Brain microvascular endothelial cell (primary cell): ENCODE measurements at regions not wholly inside any gene's neighbourhood (a gene's known extent, or its start where the extent isn't known, plus 50 kb on each side); places are given as distances from the start of the nearest gene placed in this dataset.

Experiments
- DNase-seq: peaks from one replicate; pipeline ENCODE4 v3.0.0-alpha.2; 2020
- H3K27ac ChIP-seq: fragments of 250-450 bp; sonication (Bioruptor Pico); 2 replicates; pipeline ENCODE4 v1.5.1; 2020; ENCODE audit warnings: mild to moderate bottlenecking, moderate library complexity
- H3K27me3 ChIP-seq: fragments of 250-450 bp; sonication (Bioruptor Pico); replicated peaks from 2 replicates; pipeline ENCODE4 v1.5.1; 2020; ENCODE audit warnings: mild to moderate bottlenecking
- H3K36me3 ChIP-seq: fragments of 250-450 bp; sonication (Bioruptor Pico); replicated peaks from 2 replicates; pipeline ENCODE4 v1.5.1; 2020; ENCODE audit warnings: mild to moderate bottlenecking
- H3K4me3 ChIP-seq: 2 replicates; pipeline ENCODE4 v1.5.1; 2011; ENCODE audit warnings: low read depth, mild to moderate bottlenecking, control low read depth, low read length, moderate library complexity
- CTCF ChIP-seq: IDR thresholded peaks from 2 replicates; pipeline ENCODE4 v1.5.1; 2011; ENCODE audit warnings: low read depth, mild to moderate bottlenecking, moderate library complexity, low read length, control low read depth, inconsistent platforms; ENCODE audit errors: missing control alignments
- in situ Hi-C: cut with HindIII; loops from 2 replicates; pipeline ENCODE4 v1.10.0; 2017; ENCODE audit warnings: low sequenced_read_pairs, low pct_ligation_motif_present

- Histone ChIP-seq H3K36me3 (no peaks in the 10 kb centered on the region), H3K27ac (no peak overlapping the region), H3K4me3 (no peak overlapping the region), H3K27me3 (no peaks in the 10 kb centered on the region)
- in situ Hi-C loops = no loop called here
- DNase-seq = no peak
- no peak for TF ChIP-seq CTCF
Observed at GRCh38 chr5:99911971-99912370, 623.2 kb upstream of the FAM174A start.

- H3K4me3 ChIP-seq = no peak overlapping the region
- DNase-seq = no peak
- H3K27me3 ChIP-seq = no peaks in the 10 kb centered on the region
- in situ Hi-C loops = no loop called here
- TF ChIP-seq CTCF = no peak
- no peak overlapping the region for H3K27ac ChIP-seq
- H3K36me3 ChIP-seq = no peaks in the 10 kb centered on the region
Observed at GRCh38 chr5:99906776-99907175, 628.4 kb upstream of the FAM174A start.

- in situ Hi-C loops = no loop called here
- H3K27ac ChIP-seq = no peak overlapping the region
- TF ChIP-seq CTCF = no peak
- no peak overlapping the region for H3K4me3 ChIP-seq
- H3K36me3 ChIP-seq = no peaks in the 10 kb centered on the region
- no peak for DNase-seq
- H3K27me3 ChIP-seq = no peaks in the 10 kb centered on the region
Observed at GRCh38 chr5:99901972-99902371, 633.2 kb upstream of the FAM174A start.

GRCh38 chr5:99900302-99900852, 634.8 kb upstream of the FAM174A start:
- no peak overlapping the region for H3K27ac ChIP-seq
- in situ Hi-C loops = no loop called here
- no peaks in the 10 kb centered on the region for H3K27me3 ChIP-seq
- no peaks in the 10 kb centered on the region for H3K36me3 ChIP-seq
- peak; percentile 9 for DNase-seq
- no peak overlapping the region for H3K4me3 ChIP-seq
- no peak for TF ChIP-seq CTCF

GRCh38 chr5:99879791-99880511, 655.2 kb upstream of the FAM174A start:
- in situ Hi-C loops = no loop called here
- Histone ChIP-seq H3K4me3 (no peak overlapping the region), H3K27me3 (no peaks in the 10 kb centered on the region), H3K36me3 (no peaks in the 10 kb centered on the region), H3K27ac (no peak overlapping the region)
- no peak for TF ChIP-seq CTCF
- DNase-seq = no peak

GRCh38 chr5:99878830-99879229, 656.3 kb upstream of the FAM174A start:
- Histone ChIP-seq H3K27me3 (no peaks in the 10 kb centered on the region), H3K36me3 (no peaks in the 10 kb centered on the region), H3K27ac (no peak overlapping the region), H3K4me3 (no peak overlapping the region)
- in situ Hi-C loops = no loop called here
- TF ChIP-seq CTCF = no peak
- no peak for DNase-seq
